GM12864 (cell line): ENCODE measurements at regions not wholly inside any gene's neighbourhood (a gene's known extent, or its start where the extent isn't known, plus 50 kb on each side); places are given as distances from the start of the nearest gene placed in this dataset.

Experiments
- DNase-seq: peaks from one replicate; pipeline ENCODE4 v3.0.0-alpha.2; 2011; ENCODE audit warnings: low read depth
- H3K4me3 ChIP-seq: 2 replicates; pipeline ENCODE4 v1.5.1; 2011; ENCODE audit warnings: mild to moderate bottlenecking, low read depth, low read length, control low read depth
- CTCF ChIP-seq: IDR thresholded peaks from 2 replicates; pipeline ENCODE4 v1.5.1; 2011; ENCODE audit warnings: low read depth, mild to moderate bottlenecking, moderate library complexity, low read length, control low read depth, inconsistent platforms; ENCODE audit errors: missing control alignments

GRCh38 chr2:7452110-7452876 lies 535.1 kb downstream of the RNF144A start:
- no peak for DNase-seq
- no peak for TF ChIP-seq CTCF
- H3K4me3 ChIP-seq: no peak overlapping the region

GRCh38 chr2:7454592-7454991 lies 537.4 kb downstream of the RNF144A start:
- TF ChIP-seq CTCF: no peak
- no peak overlapping the region for H3K4me3 ChIP-seq
- DNase-seq: no peak

GRCh38 chr2:7456762-7457161 lies 539.5 kb downstream of the RNF144A start:
- DNase-seq: no peak
- H3K4me3 ChIP-seq: no peak overlapping the region
- no peak for TF ChIP-seq CTCF

- TF ChIP-seq CTCF: no peak
- no peak overlapping the region for H3K4me3 ChIP-seq
- no peak for DNase-seq
These were observed 540.9 kb downstream of the RNF144A start for GRCh38 chr2:7458066-7458465.

- no peak for DNase-seq
- TF ChIP-seq CTCF: no peak
- no peak overlapping the region for H3K4me3 ChIP-seq
These were observed 550.7 kb downstream of the RNF144A start for GRCh38 chr2:7467782-7468447.

GRCh38 chr2:7468448-7468828 lies 551.2 kb downstream of the RNF144A start:
- DNase-seq: no peak
- H3K4me3 ChIP-seq: no peak overlapping the region
- no peak for TF ChIP-seq CTCF

GRCh38 chr2:7468955-7469354 lies 551.7 kb downstream of the RNF144A start:
- no peak for TF ChIP-seq CTCF
- no peak overlapping the region for H3K4me3 ChIP-seq
- DNase-seq: no peak
